Right lobe of liver (tissue), 4 donors: ENCODE measurements at regions not wholly inside any gene's neighbourhood (a gene's known extent, or its start where the extent isn't known, plus 50 kb on each side); places are given as distances from the start of the nearest gene placed in this dataset.

Experiments used
- CTCF ChIP-seq, 4 donors: fragments of 200-600 bp in 3 of 4; fragments of 450-650 bp in 1 of 4; IDR thresholded peaks; one replicate each; pipeline versions ENCODE4 v1.5.1 to v1.8.0; 2016 to 2022; ENCODE audit warnings: antibody characterized with exemption in 4 of 4, mild to moderate bottlenecking in 2 of 4
- POLR2A ChIP-seq: fragments of 450-650 bp; IDR thresholded peaks from one replicate; pipeline ENCODE4 v1.6.1; 2017; ENCODE audit warnings: antibody characterized with exemption, mild to moderate bottlenecking
- donor health status: DM: no; HTN: no; CAD: no.
- donor health status: DM: no; HTN: no; CAD: no.
- donor health status: DM: no; HTN: yes; CAD: no.

- TF ChIP-seq CTCF (IDR thresholded peaks at IDR 0.05) = no peak
- no peak for TF ChIP-seq POLR2A
Observed at GRCh38 chr20:29409833-29410805, 1847.3 kb upstream of the DEFB115 start.
